Lower leg skin (tissue), 3 donors: ENCODE measurements at regions not wholly inside any gene's neighbourhood (a gene's known extent, or its start where the extent isn't known, plus 50 kb on each side); places are given as distances from the start of the nearest gene placed in this dataset.

Source experiments
- CTCF ChIP-seq, 3 donors: fragments of 450-650 bp; IDR thresholded peaks; one replicate each; pipeline ENCODE4 v1.5.1; 2016; ENCODE audit warnings: antibody characterized with exemption in 3 of 3, mild to moderate bottlenecking in 3 of 3, moderate library complexity in 2 of 3
- POLR2A ChIP-seq, 2 donors: fragments of 450-650 bp; IDR thresholded peaks; one replicate each; pipeline ENCODE4 v1.6.1; 2016 to 2017; ENCODE audit warnings: antibody characterized with exemption in 2 of 2, mild to moderate bottlenecking in 1 of 2, moderate library complexity in 1 of 2

GRCh38 chr13:84843368-84843767 is 955.9 kb downstream of the SLITRK6 start:
- TF ChIP-seq CTCF (IDR thresholded peaks at IDR 0.05) (no peak), POLR2A (IDR thresholded peaks at IDR 0.05) (no peak)
